ENCODE measurements at regions not wholly inside any gene's neighbourhood (a gene's known extent, or its start where the extent isn't known, plus 50 kb on each side); places are given as distances from the start of the nearest gene placed in this dataset.

DNA sequence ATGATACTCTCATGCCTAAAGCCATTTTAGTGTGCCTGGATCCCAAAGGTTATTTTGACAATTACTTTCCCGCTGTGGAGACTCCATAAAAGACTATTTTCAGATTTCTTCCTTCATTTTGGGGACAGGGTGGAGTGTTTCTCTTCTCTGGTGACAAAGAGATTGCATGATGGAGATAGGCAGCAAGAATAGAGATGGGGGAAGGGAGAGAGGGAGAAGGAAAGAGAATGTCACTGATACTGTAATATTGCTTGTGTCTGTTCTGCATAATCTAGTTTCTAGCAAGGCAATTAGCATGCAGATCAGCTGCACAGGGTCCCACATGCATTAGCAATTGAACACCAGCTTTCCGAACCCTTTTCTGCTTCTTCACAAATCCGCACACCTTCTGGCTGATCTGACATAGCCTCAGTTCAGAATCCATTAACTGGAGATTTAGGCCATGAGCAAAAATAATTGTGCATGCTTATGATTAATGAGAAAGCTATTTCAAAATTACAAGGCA lies 222.4 kb downstream of the OXSM start:
- Histone ChIP-seq H3K36me3 (ENCODE audit: control insufficient read depth in 2 of 2, insufficient read depth in 2 of 2, low read length in 1 of 2) (no peaks in the 10 kb centered on the region), H3K9ac (ENCODE audit: control insufficient read depth, insufficient read depth, low read length) (no peak overlapping the region), H3K27me3 (replicated peaks in 1 of 2; ENCODE audit: control insufficient read depth in 2 of 2, insufficient read depth in 2 of 2, low read length in 1 of 2) (no peaks in the 10 kb centered on the region), H3K4me2 (ENCODE audit: control insufficient read depth, insufficient read depth) (no peak overlapping the region), H3K4me1 (ENCODE audit: control insufficient read depth, insufficient read depth, low read length) (no peaks in the 10 kb centered on the region), H3K79me2 (ENCODE audit: control insufficient read depth, insufficient read depth, low read length) (no peaks in the 10 kb centered on the region), H3K4me3 (no peak overlapping the region), H3K27ac (ENCODE audit: control insufficient read depth, insufficient read depth) (no peak overlapping the region), H2AFZ (ENCODE audit: control insufficient read depth, low read depth, low read length) (no peak overlapping the region), H4K20me1 (ENCODE audit: control insufficient read depth, insufficient read depth) (no peaks in the 10 kb centered on the region), H3K9me3 (replicated peaks; ENCODE audit: control insufficient read depth, insufficient read depth, low read length) (no peaks in the 10 kb centered on the region)
- DNase-seq (ENCODE audit: low read depth, low spot score), result no peak
- no TSS peak for BruUV-seq (replicated peaks)
- ChIA-PET POLR2A (no interaction called here), SMC1A (ENCODE audit: uncharacterized antibody, unreplicated experiment) (no interaction called here), RAD21 (ENCODE audit: unreplicated experiment) (no interaction called here), CTCF (no interaction called here)
- TF ChIP-seq, protein P1, sequence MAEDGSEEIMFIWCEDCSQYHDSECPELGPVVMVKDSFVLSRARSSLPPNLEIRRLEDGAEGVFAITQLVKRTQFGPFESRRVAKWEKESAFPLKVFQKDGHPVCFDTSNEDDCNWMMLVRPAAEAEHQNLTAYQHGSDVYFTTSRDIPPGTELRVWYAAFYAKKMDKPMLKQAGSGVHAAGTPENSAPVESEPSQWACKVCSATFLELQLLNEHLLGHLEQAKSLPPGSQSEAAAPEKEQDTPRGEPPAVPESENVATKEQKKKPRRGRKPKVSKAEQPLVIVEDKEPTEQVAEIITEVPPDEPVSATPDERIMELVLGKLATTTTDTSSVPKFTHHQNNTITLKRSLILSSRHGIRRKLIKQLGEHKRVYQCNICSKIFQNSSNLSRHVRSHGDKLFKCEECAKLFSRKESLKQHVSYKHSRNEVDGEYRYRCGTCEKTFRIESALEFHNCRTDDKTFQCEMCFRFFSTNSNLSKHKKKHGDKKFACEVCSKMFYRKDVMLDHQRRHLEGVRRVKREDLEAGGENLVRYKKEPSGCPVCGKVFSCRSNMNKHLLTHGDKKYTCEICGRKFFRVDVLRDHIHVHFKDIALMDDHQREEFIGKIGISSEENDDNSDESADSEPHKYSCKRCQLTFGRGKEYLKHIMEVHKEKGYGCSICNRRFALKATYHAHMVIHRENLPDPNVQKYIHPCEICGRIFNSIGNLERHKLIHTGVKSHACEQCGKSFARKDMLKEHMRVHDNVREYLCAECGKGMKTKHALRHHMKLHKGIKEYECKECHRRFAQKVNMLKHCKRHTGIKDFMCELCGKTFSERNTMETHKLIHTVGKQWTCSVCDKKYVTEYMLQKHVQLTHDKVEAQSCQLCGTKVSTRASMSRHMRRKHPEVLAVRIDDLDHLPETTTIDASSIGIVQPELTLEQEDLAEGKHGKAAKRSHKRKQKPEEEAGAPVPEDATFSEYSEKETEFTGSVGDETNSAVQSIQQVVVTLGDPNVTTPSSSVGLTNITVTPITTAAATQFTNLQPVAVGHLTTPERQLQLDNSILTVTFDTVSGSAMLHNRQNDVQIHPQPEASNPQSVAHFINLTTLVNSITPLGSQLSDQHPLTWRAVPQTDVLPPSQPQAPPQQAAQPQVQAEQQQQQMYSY (CRISPR knock-in tag; IDR thresholded peaks at IDR 0.05), result no peak
- TF ChIP-seq POLR2AphosphoS2 (IDR thresholded peaks at IDR 0.05; ENCODE audit: low read depth, low read length) (no peak), HDAC6 (IDR thresholded peaks at IDR 0.05; ENCODE audit: unreplicated experiment) (no peak), SIN3A (IDR thresholded peaks at IDR 0.05; ENCODE audit: low read depth, low read length) (no peak), RAD21 (IDR thresholded peaks at IDR 0.05; ENCODE audit: insufficient read depth, low read depth, low read length) (no peak), CREM (IDR thresholded peaks at IDR 0.05; ENCODE audit: low read depth) (no peak), STAT1 (conservative IDR thresholded peaks at IDR 0.05) (no peak), NBN (IDR thresholded peaks at IDR 0.05) (no peak), TARDBP (IDR thresholded peaks at IDR 0.05; ENCODE audit: borderline replicate concordance) (no peak), ZNF622 (IDR thresholded peaks at IDR 0.05) (no peak), POLR2A (IDR thresholded peaks at IDR 0.05; ENCODE audit: low read depth, low read length) (no peak), SREBF2 (IDR thresholded peaks at IDR 0.05; ENCODE audit: low read length) (no peak), FOXK2 (IDR thresholded peaks at IDR 0.05) (no peak), CHD1 (IDR thresholded peaks at IDR 0.05; ENCODE audit: low read depth, low read length) (no peak), CBX5 (IDR thresholded peaks at IDR 0.05; ENCODE audit: low read depth) (no peak), TCF3 (IDR thresholded peaks at IDR 0.05; ENCODE audit: borderline replicate concordance, insufficient read depth, low read depth, low read length) (no peak), ZNF24 (IDR thresholded peaks at IDR 0.05) (no peak), YBX1 (IDR thresholded peaks at IDR 0.05) (no peak)
- TF ChIP-seq, protein P2, sequence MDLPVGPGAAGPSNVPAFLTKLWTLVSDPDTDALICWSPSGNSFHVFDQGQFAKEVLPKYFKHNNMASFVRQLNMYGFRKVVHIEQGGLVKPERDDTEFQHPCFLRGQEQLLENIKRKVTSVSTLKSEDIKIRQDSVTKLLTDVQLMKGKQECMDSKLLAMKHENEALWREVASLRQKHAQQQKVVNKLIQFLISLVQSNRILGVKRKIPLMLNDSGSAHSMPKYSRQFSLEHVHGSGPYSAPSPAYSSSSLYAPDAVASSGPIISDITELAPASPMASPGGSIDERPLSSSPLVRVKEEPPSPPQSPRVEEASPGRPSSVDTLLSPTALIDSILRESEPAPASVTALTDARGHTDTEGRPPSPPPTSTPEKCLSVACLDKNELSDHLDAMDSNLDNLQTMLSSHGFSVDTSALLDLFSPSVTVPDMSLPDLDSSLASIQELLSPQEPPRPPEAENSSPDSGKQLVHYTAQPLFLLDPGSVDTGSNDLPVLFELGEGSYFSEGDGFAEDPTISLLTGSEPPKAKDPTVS (IDR thresholded peaks at IDR 0.05; ENCODE audit: low read depth, low read length), result no peak
- TF ChIP-seq, protein P3, sequence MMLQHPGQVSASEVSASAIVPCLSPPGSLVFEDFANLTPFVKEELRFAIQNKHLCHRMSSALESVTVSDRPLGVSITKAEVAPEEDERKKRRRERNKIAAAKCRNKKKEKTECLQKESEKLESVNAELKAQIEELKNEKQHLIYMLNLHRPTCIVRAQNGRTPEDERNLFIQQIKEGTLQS (IDR thresholded peaks at IDR 0.05; ENCODE audit: borderline replicate concordance, extremely low read depth, low read depth, low read length), result no peak
- FAIRE-seq, result no peak
- intact Hi-C loops (cut with micrococcal nuclease; ENCODE audit: unreplicated experiment) (no loop called here), in situ Hi-C loops (cut with MboI) (no loop called here)
- 3% methylated on average over 3 of the region's 3 CpGs for WGBS (ENCODE audit: insufficient coverage, insufficient replicate concordance, low lambda C conversion rate, missing lambda C conversion rate)
- ATAC-seq, result no peak
